IMR-90 (cell line): ENCODE measurements at regions not wholly inside any gene's neighbourhood (a gene's known extent, or its start where the extent isn't known, plus 50 kb on each side); places are given as distances from the start of the nearest gene placed in this dataset.

Experiments
- ATAC-seq: fragments of 200-7000 bp; cut with Tn5 transposase; 2 replicates; pipeline ENCODE4 v1.9.1; 2020; ENCODE audit warnings: low read depth, mild to moderate bottlenecking, moderate library complexity
- BruUV-seq: library from RNA; stranded (reverse); fragments of 400-500 nt; replicated peaks from 2 replicates; lab custom pipeline; 2021; lab: Mats Ljungman, UMichigan
- CTCF ChIA-PET: fragments of 300-600 bp; formaldehyde crosslinking; extraction: SDS; loops from one replicate; lab custom pipeline; 2021; ENCODE audit warnings: antibody characterized with exemption; lab: Yijun Ruan, JAX
- POLR2A ChIA-PET: fragments of 300-600 bp; sonication (Branson Sonifier 250); formaldehyde crosslinking; loops from one replicate; lab custom pipeline; 2022; ENCODE audit warnings: antibody characterized with exemption; ENCODE audit not compliant: unreplicated experiment; lab: Charles Lee
- DNase-seq: peaks from one replicate; pipeline ENCODE4 v3.0.0; 2013
- H2AFZ ChIP-seq: replicated peaks from 2 replicates; pipeline ENCODE3; 2013; ENCODE audit warnings: low read length, mild to moderate bottlenecking; ENCODE audit not compliant: poor library complexity
- H2AK5ac ChIP-seq: 2 replicates; pipeline ENCODE4 v1.6.1; 2013; ENCODE audit warnings: low read depth, low read length, inconsistent platforms
- H2AK9ac ChIP-seq: replicated peaks from 2 replicates; pipeline ENCODE3; 2013; ENCODE audit warnings: mild to moderate bottlenecking, low read depth, low read length, moderate library complexity; ENCODE audit not compliant: poor library complexity
- H2BK120ac ChIP-seq: 2 replicates; pipeline ENCODE4 v1.6.1; 2013; ENCODE audit warnings: low read depth, low read length, inconsistent platforms
- H2BK15ac ChIP-seq: 3 replicates; pipeline ENCODE4 v1.6.1; 2013; ENCODE audit warnings: low read depth, low read length, inconsistent platforms
- H2BK20ac ChIP-seq: 2 replicates; pipeline ENCODE4 v1.6.1; 2013; ENCODE audit warnings: low read depth, mild to moderate bottlenecking, inconsistent platforms, low read length, moderate library complexity
- H2BK5ac ChIP-seq: 2 replicates; pipeline ENCODE4 v1.6.1; 2013; ENCODE audit warnings: mild to moderate bottlenecking, low read depth, low read length, inconsistent platforms; ENCODE audit not compliant: poor library complexity, severe bottlenecking
- H3K14ac ChIP-seq: replicated peaks from 2 replicates; pipeline ENCODE4 v1.6.1; 2013; ENCODE audit warnings: low read depth, low read length, inconsistent platforms
- H3K18ac ChIP-seq: 2 replicates; pipeline ENCODE4 v1.6.1; 2013; ENCODE audit warnings: low read depth, low read length, control low read depth
- H3K23ac ChIP-seq: 2 replicates; pipeline ENCODE4 v1.6.1; 2013; ENCODE audit warnings: low read depth, low read length, inconsistent platforms
- H3K27ac ChIP-seq: 2 replicates; pipeline ENCODE4 v1.5.1; 2013; ENCODE audit warnings: mild to moderate bottlenecking, control low read depth, low read length; ENCODE audit not compliant: insufficient read depth
- H3K27me3 ChIP-seq: 2 replicates; pipeline ENCODE4 v1.6.1; 2013; ENCODE audit warnings: low read length; ENCODE audit not compliant: control insufficient read depth, insufficient read depth
- H3K36me3 ChIP-seq: 2 replicates; pipeline ENCODE4 v1.6.1; 2013; ENCODE audit warnings: low read length, mixed read lengths; ENCODE audit not compliant: control insufficient read depth, insufficient read depth
- H3K4ac ChIP-seq: 2 replicates; pipeline ENCODE4 v1.6.1; 2013; ENCODE audit warnings: low read depth, low read length, inconsistent platforms
- H3K4me1 ChIP-seq: 2 replicates; pipeline ENCODE4 v1.6.1; 2013; ENCODE audit warnings: low read length, mixed read lengths; ENCODE audit not compliant: control insufficient read depth, insufficient read depth
- H3K4me2 ChIP-seq: 2 replicates; pipeline ENCODE4 v1.6.1; 2013; ENCODE audit warnings: low read depth, mild to moderate bottlenecking, control low read depth, low read length, moderate library complexity
- H3K4me3 ChIP-seq: 2 replicates; pipeline ENCODE4 v1.5.1; 2013; ENCODE audit warnings: low read depth, mild to moderate bottlenecking, control low read depth, low read length, moderate library complexity; ENCODE audit not compliant: insufficient read depth
- H3K56ac ChIP-seq: 2 replicates; pipeline ENCODE4 v1.6.1; 2013; ENCODE audit warnings: low read length, inconsistent platforms; ENCODE audit not compliant: insufficient read depth; ENCODE audit errors: extremely low read depth
- H3K79me1 ChIP-seq, 2 experiments: 2 replicates each; pipeline ENCODE4 v1.6.1; 2013; ENCODE audit warnings: low read length in 2 of 2, inconsistent platforms in 1 of 2, low read depth in 1 of 2
- H3K9ac ChIP-seq: 2 replicates; pipeline ENCODE4 v1.6.1; 2013; ENCODE audit warnings: low read depth, low read length, control low read depth
- H3K9me1 ChIP-seq: 2 replicates; pipeline ENCODE4 v1.6.1; 2013; ENCODE audit warnings: low read length, inconsistent platforms; ENCODE audit not compliant: insufficient read depth
- H3K9me3 ChIP-seq: 2 replicates; pipeline ENCODE4 v1.6.1; 2013; ENCODE audit warnings: low read length; ENCODE audit not compliant: control insufficient read depth, insufficient read depth
- H4K20me1 ChIP-seq: 2 replicates; pipeline ENCODE4 v1.6.1; 2013; ENCODE audit warnings: low read length, inconsistent platforms; ENCODE audit not compliant: insufficient read depth
- H4K5ac ChIP-seq: 2 replicates; pipeline ENCODE4 v1.6.1; 2013; ENCODE audit warnings: mild to moderate bottlenecking, low read depth, low read length, control low read depth
- H4K8ac ChIP-seq, 2 experiments: 2 replicates each; pipeline ENCODE4 v1.6.1; 2013; ENCODE audit warnings: low read depth in 2 of 2, low read length in 2 of 2, control low read depth in 1 of 2, inconsistent platforms in 1 of 2
- H4K91ac ChIP-seq: 2 replicates; pipeline ENCODE4 v1.6.1; 2013; ENCODE audit warnings: low read depth, low read length, inconsistent platforms; ENCODE audit not compliant: insufficient read depth
- BHLHE40 ChIP-seq: fragments of 150-350 bp; IDR thresholded peaks from 2 replicates; pipeline ENCODE4 v1.6.1; 2016; ENCODE audit warnings: mild to moderate bottlenecking, low read depth, low read length
- CEBPB ChIP-seq: IDR thresholded peaks from 2 replicates; pipeline ENCODE4 v1.6.1; 2012; ENCODE audit warnings: low read depth, low read length, improper control_type of control experiment
- CHD1 ChIP-seq: IDR thresholded peaks from 2 replicates; pipeline ENCODE4 v1.6.1; 2012; ENCODE audit warnings: low read depth, low read length, improper control_type of control experiment
- CTCF ChIP-seq: conservative IDR thresholded peaks from 2 replicates; pipeline ENCODE4 v1.5.1; 2012; ENCODE audit warnings: mild to moderate bottlenecking, low read depth, low read length, improper control_type of control experiment
- ELK1 ChIP-seq: fragments of 150-350 bp; IDR thresholded peaks from 2 replicates; pipeline ENCODE4 v1.6.1; 2016; ENCODE audit warnings: low read depth, mild to moderate bottlenecking, low read length, moderate library complexity, borderline replicate concordance
- FOS ChIP-seq: fragments of 150-350 bp; IDR thresholded peaks from 2 replicates; pipeline ENCODE4 v1.6.1; 2016; ENCODE audit warnings: low read depth, low read length
- MAFK ChIP-seq: IDR thresholded peaks from 2 replicates; pipeline ENCODE4 v1.6.1; 2012; ENCODE audit warnings: low read depth, low read length, improper control_type of control experiment
- MAZ ChIP-seq: IDR thresholded peaks from 2 replicates; pipeline ENCODE4 v1.6.1; 2012; ENCODE audit warnings: low read depth, mild to moderate bottlenecking, low read length, improper control_type of control experiment, moderate library complexity, borderline replicate concordance
- MXI1 ChIP-seq: IDR thresholded peaks from 2 replicates; pipeline ENCODE4 v1.6.1; 2012; ENCODE audit warnings: low read depth, mild to moderate bottlenecking, low read length, moderate library complexity, borderline replicate concordance
- NFE2L2 ChIP-seq: fragments of 150-350 bp; IDR thresholded peaks from 2 replicates; pipeline ENCODE4 v1.6.1; 2016; ENCODE audit warnings: low read depth, mild to moderate bottlenecking, low read length
- POLR2A ChIP-seq: IDR thresholded peaks from 2 replicates; pipeline ENCODE4 v1.6.1; 2012; ENCODE audit warnings: mild to moderate bottlenecking, low read depth, low read length
- RAD21 ChIP-seq: IDR thresholded peaks from 2 replicates; pipeline ENCODE4 v1.6.1; 2012; ENCODE audit warnings: low read length, improper control_type of control experiment
- RCOR1 ChIP-seq: IDR thresholded peaks from 2 replicates; pipeline ENCODE4 v1.6.1; 2012; ENCODE audit warnings: mild to moderate bottlenecking, low read length, improper control_type of control experiment; ENCODE audit not compliant: insufficient replicate concordance
- RFX5 ChIP-seq: IDR thresholded peaks from 2 replicates; pipeline ENCODE4 v1.8.0; 2012; ENCODE audit warnings: low read depth, mild to moderate bottlenecking, low read length, moderate library complexity
- SMC3 ChIP-seq: fragments of 150-350 bp; IDR thresholded peaks from 2 replicates; pipeline ENCODE4 v1.6.1; 2016; ENCODE audit warnings: low read depth, mild to moderate bottlenecking, antibody characterized with exemption, low read length, moderate library complexity
- USF2 ChIP-seq: fragments of 150-350 bp; IDR thresholded peaks from 2 replicates; pipeline ENCODE4 v1.6.1; 2017; ENCODE audit warnings: mild to moderate bottlenecking, antibody characterized with exemption, low read length, low read depth
- WGBS, 2 experiments: methylation state at CpG; one replicate each; pipeline versions ENCODE4 v1.1.5 to v1.1.7; 2013; ENCODE audit warnings: missing lambda C conversion rate in 2 of 2; ENCODE audit not compliant: insufficient read length in 1 of 2; ENCODE audit errors: extremely low coverage in 2 of 2; 5-methylcytosine and 5-hydroxymethylcytosine counted together
- dilution Hi-C: fragments of 300-500 bp; cut with HindIII; formaldehyde crosslinking; loops from one replicate; pipeline ENCODE4 v1.14.3; 2018; ENCODE audit warnings: low sequenced_read_pairs; ENCODE audit not compliant: unreplicated experiment
- in situ Hi-C: fragments of 300-500 bp; cut with MboI; formaldehyde crosslinking; loops from 3 replicates; pipeline ENCODE4 v1.14.3; 2019; ENCODE audit warnings: low sequenced_read_pairs, inconsistent platforms, mixed read lengths
- intact Hi-C: fragments of 100-400 bp; cut with micrococcal nuclease; formaldehyde crosslinking; loops from 2 replicates; pipeline ENCODE4 v1.10.0; 2022

- Histone ChIP-seq H3K14ac (no peak overlapping the region), H3K18ac (no peak overlapping the region), H2BK5ac (no peak overlapping the region), H3K4me2 (no peak overlapping the region), H3K9me3 (no peaks in the 10 kb centered on the region), H3K9me1 (no peaks in the 10 kb centered on the region), H4K5ac (no peak overlapping the region), H4K91ac (no peak overlapping the region), H3K36me3 (no peaks in the 10 kb centered on the region), H2AK5ac (no peak overlapping the region), H3K27me3 (no peaks in the 10 kb centered on the region; the same call in 1 of the 2 replicates), H2AFZ (no peak overlapping the region), H3K4me1 (no peaks in the 10 kb centered on the region), H3K4ac (no peak overlapping the region), H3K27ac (no peak overlapping the region), H3K4me3 (no peak overlapping the region), H3K79me1 (no peaks in the 10 kb centered on the region), H2AK9ac (no peak overlapping the region), H4K8ac (no peak overlapping the region), H4K20me1 (no peaks in the 10 kb centered on the region), H2BK20ac (no peak overlapping the region), H2BK120ac (no peak overlapping the region), H3K9ac (no peak overlapping the region), H3K23ac (no peak overlapping the region), H2BK15ac (no peak overlapping the region), H3K56ac (no peak overlapping the region)
- ChIA-PET CTCF (no interaction called here), POLR2A (no interaction called here)
- ATAC-seq = no peak
- dilution Hi-C loops (no loop called here), intact Hi-C loops (no loop called here), in situ Hi-C loops (no loop called here)
- WGBS, 2 experiments = 100% methylated on average over 1 of the region's 6 CpGs; no CpG with 5 or more reads in 1 of the 2 experiments
- TF ChIP-seq MXI1 = no peak
- TF ChIP-seq NFE2L2 = no peak
- TF ChIP-seq MAFK = no peak
- TF ChIP-seq CEBPB = no peak
- TF ChIP-seq USF2 = no peak
- TF ChIP-seq POLR2A = no peak
- TF ChIP-seq CTCF = no peak
- TF ChIP-seq ELK1 = no peak
- TF ChIP-seq MAZ = no peak
- TF ChIP-seq RFX5 = no peak
- TF ChIP-seq BHLHE40 = no peak
- no peak for TF ChIP-seq RCOR1
- TF ChIP-seq SMC3 = no peak
- no peak for TF ChIP-seq FOS
- TF ChIP-seq RAD21 = no peak
- TF ChIP-seq CHD1 = no peak
- DNase-seq = no peak
- BruUV-seq = no TSS peak
These were observed 276.7 kb upstream of the DYNLRB2 start for GRCh38 chr16:80263848-80264694.
